Panc1 (cell line): ENCODE measurements at regions not wholly inside any gene's neighbourhood (a gene's known extent, or its start where the extent isn't known, plus 50 kb on each side); places are given as distances from the start of the nearest gene placed in this dataset.

ENCODE experiments used
- ATAC-seq: fragments of 200-7000 bp; cut with Tn5 transposase; 2 replicates; pipeline ENCODE4 v1.9.1; 2020; ENCODE audit warnings: mild to moderate bottlenecking, moderate library complexity
- BruUV-seq: library from RNA; stranded (reverse); fragments of 400-500 nt; replicated peaks from 2 replicates; lab custom pipeline; 2021; lab: Mats Ljungman, UMichigan
- CTCF ChIA-PET: fragments of 300-600 bp; sonication (Branson Sonifier 250); formaldehyde crosslinking; loops from one replicate; lab custom pipeline; 2022; ENCODE audit warnings: antibody characterized with exemption; lab: Charles Lee
- POLR2A ChIA-PET: fragments of 300-600 bp; sonication (Branson Sonifier 250); formaldehyde crosslinking; loops from one replicate; lab custom pipeline; 2022; ENCODE audit warnings: antibody characterized with exemption; lab: Charles Lee
- DNase-seq: peaks from one replicate; pipeline ENCODE4 v3.0.0-alpha.2; 2010; ENCODE audit warnings: low read depth, low spot score
- H3K27ac ChIP-seq: 2 replicates; pipeline ENCODE4 v1.5.1; 2011; ENCODE audit warnings: mild to moderate bottlenecking, low read length, inconsistent platforms
- H3K27me3 ChIP-seq: fragments of 200-500 bp; sonication (Bioruptor generic); 2 replicates; pipeline ENCODE4 v1.6.0; 2014; ENCODE audit warnings: low read length, inconsistent platforms; ENCODE audit not compliant: control insufficient read depth, insufficient read depth
- H3K36me3 ChIP-seq: fragments of 200-500 bp; sonication (Bioruptor generic); 2 replicates; pipeline ENCODE4 v1.5.1; 2014; ENCODE audit warnings: inconsistent platforms, mild to moderate bottlenecking, low read length, moderate library complexity; ENCODE audit not compliant: control insufficient read depth, insufficient read depth
- H3K4me1 ChIP-seq: 2 replicates; pipeline ENCODE4 v1.5.1; 2011; ENCODE audit warnings: inconsistent platforms, mild to moderate bottlenecking, low read length, moderate library complexity; ENCODE audit not compliant: control insufficient read depth, insufficient read depth
- H3K4me3 ChIP-seq, 2 experiments: 2 replicates each; pipeline ENCODE4 v1.5.1; 2011 to 2012; ENCODE audit warnings: low read depth in 2 of 2, low read length in 2 of 2, mild to moderate bottlenecking in 2 of 2, inconsistent platforms in 1 of 2, moderate library complexity in 1 of 2
- H3K9me3 ChIP-seq: fragments of 200-500 bp; sonication (Bioruptor generic); 2 replicates; pipeline ENCODE4 v1.5.1; 2014; ENCODE audit warnings: low read depth, mild to moderate bottlenecking, inconsistent platforms, low read length, moderate library complexity; ENCODE audit not compliant: control insufficient read depth, insufficient read depth
- POLR2AphosphoS5 ChIP-seq: IDR thresholded peaks from 2 replicates; pipeline ENCODE4 v1.6.1; 2012; ENCODE audit warnings: mild to moderate bottlenecking, low read depth, low read length, moderate library complexity
- SIN3A ChIP-seq: IDR thresholded peaks from 2 replicates; pipeline ENCODE4 v1.6.1; 2012; ENCODE audit warnings: low read depth, mild to moderate bottlenecking, low read length, moderate library complexity, borderline replicate concordance; ENCODE audit not compliant: insufficient read depth
- TCF7L2 ChIP-seq: IDR thresholded peaks from 2 replicates; pipeline ENCODE4 v1.6.1; 2011; ENCODE audit warnings: mild to moderate bottlenecking, low read depth, low read length, inconsistent platforms
- in situ Hi-C: cut with HindIII; loops from 2 replicates; pipeline ENCODE4 v1.10.0; 2016; ENCODE audit warnings: low sequenced_read_pairs, low pct_unique_long_range_greater_than_20kb
- intact Hi-C: fragments of 100-400 bp; cut with micrococcal nuclease; formaldehyde crosslinking; loops from one replicate; pipeline ENCODE4 v1.10.0; 2022; ENCODE audit not compliant: unreplicated experiment
- TF ChIP-seq, protein P1 (sequence below), 2 experiments: IDR thresholded peaks; 2 replicates each; pipeline ENCODE4 v1.6.1; 2011 to 2012; ENCODE audit warnings: low read depth in 2 of 2, control low read depth in 1 of 2, low read length in 1 of 2, mild to moderate bottlenecking in 1 of 2, moderate library complexity in 1 of 2; ENCODE audit not compliant: insufficient read depth in 1 of 2
- TF ChIP-seq, protein P2 (sequence below): fragments of 450-650 bp; IDR thresholded peaks from 2 replicates; pipeline ENCODE4 v1.5.1; 2017; ENCODE audit warnings: mild to moderate bottlenecking

DNA sequence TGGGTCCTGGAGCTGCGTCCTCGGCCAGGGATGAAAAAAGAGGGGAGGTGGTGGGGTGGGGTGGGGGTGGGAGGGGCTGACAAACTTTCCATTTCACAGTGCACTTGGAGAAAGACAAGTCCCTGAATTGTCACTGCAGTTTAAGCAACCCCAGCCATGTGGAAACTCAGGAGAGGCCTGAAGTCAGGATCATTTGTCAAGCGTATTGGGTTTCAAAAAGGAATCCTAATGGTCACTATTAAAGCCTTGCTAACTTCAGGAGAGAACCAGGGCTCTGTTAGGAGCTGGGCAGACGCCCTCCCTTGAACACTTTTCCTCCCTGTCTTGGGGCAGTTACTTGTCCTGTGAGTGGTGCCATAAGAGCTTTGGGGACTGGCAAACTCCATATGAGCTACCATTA lies 159.9 kb downstream of the FNDC1 start:
- ChIA-PET CTCF (no interaction called here), POLR2A (no interaction called here)
- peaks cover 8% of the 10 kb centered on the region; the same call in 1 of the 2 replicates for H3K9me3 ChIP-seq
- H3K36me3 ChIP-seq: no peaks in the 10 kb centered on the region
- no peaks in the 10 kb centered on the region for H3K27me3 ChIP-seq
- BruUV-seq: no TSS peak
- no peaks in the 10 kb centered on the region for H3K4me1 ChIP-seq
- in situ Hi-C loops: no loop called here
- H3K27ac ChIP-seq: no peak overlapping the region
- H3K4me3 ChIP-seq: no peak overlapping the region
- TF ChIP-seq POLR2AphosphoS5: no peak
- TF ChIP-seq TCF7L2: no peak
- TF ChIP-seq SIN3A: no peak
- TF ChIP-seq, protein P1, sequence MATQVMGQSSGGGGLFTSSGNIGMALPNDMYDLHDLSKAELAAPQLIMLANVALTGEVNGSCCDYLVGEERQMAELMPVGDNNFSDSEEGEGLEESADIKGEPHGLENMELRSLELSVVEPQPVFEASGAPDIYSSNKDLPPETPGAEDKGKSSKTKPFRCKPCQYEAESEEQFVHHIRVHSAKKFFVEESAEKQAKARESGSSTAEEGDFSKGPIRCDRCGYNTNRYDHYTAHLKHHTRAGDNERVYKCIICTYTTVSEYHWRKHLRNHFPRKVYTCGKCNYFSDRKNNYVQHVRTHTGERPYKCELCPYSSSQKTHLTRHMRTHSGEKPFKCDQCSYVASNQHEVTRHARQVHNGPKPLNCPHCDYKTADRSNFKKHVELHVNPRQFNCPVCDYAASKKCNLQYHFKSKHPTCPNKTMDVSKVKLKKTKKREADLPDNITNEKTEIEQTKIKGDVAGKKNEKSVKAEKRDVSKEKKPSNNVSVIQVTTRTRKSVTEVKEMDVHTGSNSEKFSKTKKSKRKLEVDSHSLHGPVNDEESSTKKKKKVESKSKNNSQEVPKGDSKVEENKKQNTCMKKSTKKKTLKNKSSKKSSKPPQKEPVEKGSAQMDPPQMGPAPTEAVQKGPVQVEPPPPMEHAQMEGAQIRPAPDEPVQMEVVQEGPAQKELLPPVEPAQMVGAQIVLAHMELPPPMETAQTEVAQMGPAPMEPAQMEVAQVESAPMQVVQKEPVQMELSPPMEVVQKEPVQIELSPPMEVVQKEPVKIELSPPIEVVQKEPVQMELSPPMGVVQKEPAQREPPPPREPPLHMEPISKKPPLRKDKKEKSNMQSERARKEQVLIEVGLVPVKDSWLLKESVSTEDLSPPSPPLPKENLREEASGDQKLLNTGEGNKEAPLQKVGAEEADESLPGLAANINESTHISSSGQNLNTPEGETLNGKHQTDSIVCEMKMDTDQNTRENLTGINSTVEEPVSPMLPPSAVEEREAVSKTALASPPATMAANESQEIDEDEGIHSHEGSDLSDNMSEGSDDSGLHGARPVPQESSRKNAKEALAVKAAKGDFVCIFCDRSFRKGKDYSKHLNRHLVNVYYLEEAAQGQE (IDR thresholded peaks at IDR 0.05; ENCODE audit: insufficient read depth in 1 of 2, low read depth in 2 of 2, low read length in 1 of 2): no peak
- TF ChIP-seq, protein P2, sequence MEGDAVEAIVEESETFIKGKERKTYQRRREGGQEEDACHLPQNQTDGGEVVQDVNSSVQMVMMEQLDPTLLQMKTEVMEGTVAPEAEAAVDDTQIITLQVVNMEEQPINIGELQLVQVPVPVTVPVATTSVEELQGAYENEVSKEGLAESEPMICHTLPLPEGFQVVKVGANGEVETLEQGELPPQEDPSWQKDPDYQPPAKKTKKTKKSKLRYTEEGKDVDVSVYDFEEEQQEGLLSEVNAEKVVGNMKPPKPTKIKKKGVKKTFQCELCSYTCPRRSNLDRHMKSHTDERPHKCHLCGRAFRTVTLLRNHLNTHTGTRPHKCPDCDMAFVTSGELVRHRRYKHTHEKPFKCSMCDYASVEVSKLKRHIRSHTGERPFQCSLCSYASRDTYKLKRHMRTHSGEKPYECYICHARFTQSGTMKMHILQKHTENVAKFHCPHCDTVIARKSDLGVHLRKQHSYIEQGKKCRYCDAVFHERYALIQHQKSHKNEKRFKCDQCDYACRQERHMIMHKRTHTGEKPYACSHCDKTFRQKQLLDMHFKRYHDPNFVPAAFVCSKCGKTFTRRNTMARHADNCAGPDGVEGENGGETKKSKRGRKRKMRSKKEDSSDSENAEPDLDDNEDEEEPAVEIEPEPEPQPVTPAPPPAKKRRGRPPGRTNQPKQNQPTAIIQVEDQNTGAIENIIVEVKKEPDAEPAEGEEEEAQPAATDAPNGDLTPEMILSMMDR: no peak
- no peak for ATAC-seq
- no peak for DNase-seq
- intact Hi-C loops: no loop called here

DNA sequence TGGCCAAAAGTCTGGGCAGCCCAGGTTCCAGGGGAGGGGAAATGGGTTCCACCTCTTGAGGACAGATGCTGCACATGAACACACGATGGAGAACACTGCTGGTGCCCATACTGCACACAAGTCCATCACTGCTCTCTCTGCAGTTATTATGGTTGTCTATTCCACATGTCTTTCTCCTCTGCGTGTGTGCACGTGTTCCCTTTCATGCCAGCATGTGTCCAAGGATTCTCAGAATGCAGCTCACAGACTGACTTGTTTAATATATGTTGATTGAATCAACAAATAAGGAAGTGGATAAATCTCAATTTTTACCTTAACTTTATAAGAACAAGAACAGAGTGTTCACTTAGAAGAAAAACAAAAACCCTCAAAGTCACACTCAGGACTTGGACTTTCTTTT lies 158.9 kb downstream of the FNDC1 start:
- no peak for DNase-seq
- H3K4me1 ChIP-seq: no peaks in the 10 kb centered on the region
- H3K27me3 ChIP-seq: no peaks in the 10 kb centered on the region
- ChIA-PET POLR2A (no interaction called here), CTCF (no interaction called here)
- intact Hi-C loops: no loop called here
- peaks cover 1% of the 10 kb centered on the region; the same call in 1 of the 2 replicates for H3K9me3 ChIP-seq
- no peak overlapping the region for H3K4me3 ChIP-seq
- H3K36me3 ChIP-seq: no peaks in the 10 kb centered on the region
- no peak overlapping the region for H3K27ac ChIP-seq
- TF ChIP-seq POLR2AphosphoS5: no peak
- TF ChIP-seq, protein P1 (IDR thresholded peaks at IDR 0.05; ENCODE audit: insufficient read depth in 1 of 2, low read depth in 2 of 2, low read length in 1 of 2): no peak
- TF ChIP-seq SIN3A: no peak
- TF ChIP-seq TCF7L2: no peak
- TF ChIP-seq, protein P2: no peak
- BruUV-seq: no TSS peak
- in situ Hi-C loops: no loop called here
- no peak for ATAC-seq
